Upper lobe of right lung (tissue), 1 donor: ENCODE measurements at regions not wholly inside any gene's neighbourhood (a gene's known extent, or its start where the extent isn't known, plus 50 kb on each side); places are given as distances from the start of the nearest gene placed in this dataset.

Experiments
- ATAC-seq: fragments of 200-7000 bp; cut with Tn5 transposase; one replicate; pipeline ENCODE4 v1.9.1; 2020; ENCODE audit warnings: mild to moderate bottlenecking, moderate library complexity
- DNase-seq: peaks from one replicate; pipeline ENCODE4 v3.0.0-alpha.2; 2020
- H3K27ac ChIP-seq: fragments of 200-600 bp; one replicate; pipeline ENCODE4 v1.8.0; 2022
- H3K27me3 ChIP-seq: fragments of 200-600 bp; one replicate; pipeline ENCODE4 v1.8.0; 2022; ENCODE audit warnings: mild to moderate bottlenecking
- H3K36me3 ChIP-seq: fragments of 200-600 bp; one replicate; pipeline ENCODE4 v1.8.0; 2022
- H3K4me1 ChIP-seq: fragments of 200-600 bp; one replicate; pipeline ENCODE4 v1.8.0; 2022
- H3K4me3 ChIP-seq: fragments of 200-600 bp; one replicate; pipeline ENCODE4 v1.8.0; 2022; ENCODE audit warnings: mild to moderate bottlenecking
- H3K9me3 ChIP-seq: fragments of 200-600 bp; one replicate; pipeline ENCODE4 v1.8.0; 2022
- CTCF ChIP-seq: fragments of 200-600 bp; IDR thresholded peaks from one replicate; pipeline ENCODE4 v1.8.0; 2022; ENCODE audit warnings: antibody characterized with exemption
- intact Hi-C: fragments of 100-400 bp; cut with DNase I; formaldehyde crosslinking; loops from one replicate; pipeline ENCODE4 v1.11.0; 2022
- donor health status: DM: no; HTN: yes; CAD: no; lungs with severe emphysema.

- Histone ChIP-seq H3K27me3 (no peaks in the 10 kb centered on the region), H3K9me3 (no peaks in the 10 kb centered on the region), H3K36me3 (no peaks in the 10 kb centered on the region), H3K4me3 (no peak overlapping the region), H3K4me1 (no peaks in the 10 kb centered on the region), H3K27ac (no peak overlapping the region)
- no peak for DNase-seq
- intact Hi-C loops, result no loop called here
- no peak for ATAC-seq
- no peak for TF ChIP-seq CTCF
These were observed 54.0 kb upstream of the PALMD start for GRCh38 chr1:99591886-99592285.

DNA sequence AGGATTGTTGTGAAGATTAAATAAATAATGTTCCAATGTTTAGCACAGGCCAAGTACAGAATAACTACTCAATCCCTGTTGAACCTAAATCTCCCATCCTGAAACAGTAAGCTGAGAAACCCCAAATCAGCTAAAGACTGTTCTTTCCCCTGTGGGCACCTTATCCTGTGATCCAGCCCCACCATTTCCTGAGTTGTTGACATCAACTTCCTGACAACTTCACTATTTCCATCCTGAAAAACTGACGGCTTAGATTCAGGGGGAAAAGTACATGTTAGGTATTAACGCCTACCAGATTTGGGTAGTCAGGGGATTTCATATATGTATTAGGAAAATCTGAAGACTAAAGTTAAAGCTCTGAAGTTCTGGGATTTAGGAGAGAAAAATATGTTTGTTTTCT, 51.7 kb upstream of the PALMD start:
- Histone ChIP-seq H3K4me3 (no peak overlapping the region), H3K27ac (no peak overlapping the region)

GRCh38 chr1:99595041-99595440, 50.9 kb upstream of the PALMD start:
- TF ChIP-seq CTCF, result no peak
- Histone ChIP-seq H3K36me3 (no peaks in the 10 kb centered on the region), H3K9me3 (no peaks in the 10 kb centered on the region), H3K27ac (no peak overlapping the region), H3K27me3 (no peaks in the 10 kb centered on the region), H3K4me1 (no peaks in the 10 kb centered on the region), H3K4me3 (no peak overlapping the region)
- DNase-seq (no peak), ATAC-seq (no peak)
- intact Hi-C loops, result no loop called here

More for the DNA sequence above, 51.7 kb upstream of the PALMD start:
- H3K9me3 ChIP-seq, result no peaks in the 10 kb centered on the region
- intact Hi-C loops, result no loop called here
- no peaks in the 10 kb centered on the region for H3K4me1 ChIP-seq
- no peak for ATAC-seq
- no peak for DNase-seq
- H3K27me3 ChIP-seq, result no peaks in the 10 kb centered on the region
- no peak for TF ChIP-seq CTCF
- no peaks in the 10 kb centered on the region for H3K36me3 ChIP-seq

DNA sequence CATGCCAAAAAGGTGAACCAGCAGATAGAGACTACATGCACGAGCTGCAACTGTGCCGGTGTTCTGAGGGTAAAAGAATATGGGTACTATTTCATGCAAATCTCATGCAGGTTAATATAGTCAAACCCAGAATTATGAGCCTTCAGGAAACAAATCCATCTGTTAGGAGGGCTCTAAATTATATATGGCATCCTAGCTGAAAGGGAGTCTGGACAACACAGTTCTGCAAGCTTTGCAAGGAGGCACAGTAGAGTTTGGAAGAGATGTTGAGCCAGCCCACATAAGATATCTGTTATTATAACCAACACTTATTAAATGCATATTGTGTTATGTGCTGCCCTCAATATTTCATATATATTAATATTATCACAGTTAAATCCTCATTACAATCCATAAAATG, 50.5 kb upstream of the PALMD start:
- ATAC-seq, result no peak
- Histone ChIP-seq H3K36me3 (no peaks in the 10 kb centered on the region), H3K4me1 (no peaks in the 10 kb centered on the region), H3K27ac (no peak overlapping the region), H3K9me3 (no peaks in the 10 kb centered on the region), H3K27me3 (no peaks in the 10 kb centered on the region), H3K4me3 (no peak overlapping the region)
- intact Hi-C loops, result no loop called here
- TF ChIP-seq CTCF, result no peak
- DNase-seq, result no peak
